ACC112 (cell line): ENCODE measurements at regions not wholly inside any gene's neighbourhood (a gene's known extent, or its start where the extent isn't known, plus 50 kb on each side); places are given as distances from the start of the nearest gene placed in this dataset.
"Not testable (repeated sequence)": the region's sequence is repeated elsewhere in the genome, so short reads cannot be mapped to it uniquely, and the experiment has no call there.

Experiments
- H2AFZ ChIP-seq: fragments of 200-600 bp; sonication (generic); one replicate; pipeline ENCODE4 v1.6.0; 2017; ENCODE audit warnings: antibody characterized with exemption, low read length; ENCODE audit not compliant: unreplicated experiment
- H3K27ac ChIP-seq: fragments of 200-600 bp; sonication (generic); 2 replicates; pipeline ENCODE4 v1.5.1; 2014; ENCODE audit warnings: low read depth, mild to moderate bottlenecking, antibody characterized with exemption, low read length, moderate library complexity
- H3K27me3 ChIP-seq: fragments of 200-600 bp; sonication (generic); 2 replicates; pipeline ENCODE4 v1.6.1; 2014; ENCODE audit warnings: mild to moderate bottlenecking, antibody characterized with exemption, low read length, moderate library complexity, mixed read lengths; ENCODE audit not compliant: insufficient read depth
- H3K36me3 ChIP-seq: fragments of 200-600 bp; sonication (generic); 2 replicates; pipeline ENCODE4 v1.6.1; 2016; ENCODE audit warnings: mild to moderate bottlenecking, antibody characterized with exemption, low read length, moderate library complexity, mixed read lengths; ENCODE audit not compliant: insufficient read depth
- H3K4me1 ChIP-seq: fragments of 200-600 bp; sonication (generic); one replicate; pipeline ENCODE4 v1.6.1; 2016; ENCODE audit warnings: low read length, mixed read lengths; ENCODE audit not compliant: insufficient read depth, unreplicated experiment, control insufficient read depth
- H3K4me3 ChIP-seq: fragments of 200-600 bp; sonication (generic); 2 replicates; pipeline ENCODE4 v1.5.1; 2014; ENCODE audit warnings: mild to moderate bottlenecking, low read depth, low read length
- H3K79me2 ChIP-seq: fragments of 200-600 bp; sonication (generic); one replicate; pipeline ENCODE4 v1.6.0; 2016; ENCODE audit warnings: low read length; ENCODE audit not compliant: control insufficient read depth, unreplicated experiment, insufficient read depth

- H3K36me3 ChIP-seq: no peaks in the 10 kb centered on the region
These were observed 790.1 kb upstream of the CNTN5 start for GRCh38 chr11:98230678-98231077.

GRCh38 chr11:98234698-98235097 is 786.1 kb upstream of the CNTN5 start:
- Histone ChIP-seq H3K79me2 (no peaks in the 10 kb centered on the region), H3K27ac (no peak overlapping the region), H3K27me3 (no peaks in the 10 kb centered on the region), H2AFZ (no peak overlapping the region), H3K36me3 (no peaks in the 10 kb centered on the region), H3K4me3 (no peak overlapping the region), H3K4me1 (no peaks in the 10 kb centered on the region)

More at GRCh38 chr11:98230678-98231077, 790.1 kb upstream of the CNTN5 start:
- H3K27me3 ChIP-seq: no peaks in the 10 kb centered on the region
- H2AFZ ChIP-seq: no peak overlapping the region
- no peaks in the 10 kb centered on the region for H3K4me1 ChIP-seq
- H3K27ac ChIP-seq: no peak overlapping the region
- no peak overlapping the region for H3K4me3 ChIP-seq
- H3K79me2 ChIP-seq: no peaks in the 10 kb centered on the region

- no peak overlapping the region for H3K27ac ChIP-seq
- no peak overlapping the region for H2AFZ ChIP-seq
- H3K36me3 ChIP-seq: no peaks in the 10 kb centered on the region
- no peak overlapping the region for H3K4me3 ChIP-seq
- no peaks in the 10 kb centered on the region for H3K27me3 ChIP-seq
- no peaks in the 10 kb centered on the region for H3K4me1 ChIP-seq
- H3K79me2 ChIP-seq: no peaks in the 10 kb centered on the region
These were observed 776.9 kb upstream of the CNTN5 start for GRCh38 chr11:98243897-98244296.

- H3K79me2 ChIP-seq: no peaks in the 10 kb centered on the region
- no peaks in the 10 kb centered on the region for H3K36me3 ChIP-seq
- H3K4me1 ChIP-seq: no peaks in the 10 kb centered on the region
- no peak overlapping the region for H3K27ac ChIP-seq
- H2AFZ ChIP-seq: no peak overlapping the region
- H3K4me3 ChIP-seq: no peak overlapping the region
- no peaks in the 10 kb centered on the region for H3K27me3 ChIP-seq
These were observed 759.8 kb upstream of the CNTN5 start for GRCh38 chr11:98260983-98261382.

GRCh38 chr11:98277251-98277912 is 743.4 kb upstream of the CNTN5 start:
- H3K4me1 ChIP-seq: no peaks in the 10 kb centered on the region
- H3K27ac ChIP-seq: no peak overlapping the region
- no peaks in the 10 kb centered on the region for H3K27me3 ChIP-seq

GRCh38 chr11:98289617-98290263 is 731.0 kb upstream of the CNTN5 start:
- Histone ChIP-seq H3K4me1 (no peaks in the 10 kb centered on the region), H3K27me3 (no peaks in the 10 kb centered on the region), H2AFZ (no peak overlapping the region), H3K36me3 (no peaks in the 10 kb centered on the region), H3K27ac (no peak overlapping the region), H3K79me2 (no peaks in the 10 kb centered on the region), H3K4me3 (no peak overlapping the region)

More at GRCh38 chr11:98277251-98277912, 743.4 kb upstream of the CNTN5 start:
- Histone ChIP-seq H3K79me2 (no peaks in the 10 kb centered on the region), H3K36me3 (no peaks in the 10 kb centered on the region), H3K4me3 (no peak overlapping the region), H2AFZ (no peak overlapping the region)

- Histone ChIP-seq H3K27me3 (no peaks in the 10 kb centered on the region), H3K27ac (no peak overlapping the region), H3K4me1 (no peaks in the 10 kb centered on the region), H2AFZ (no peak overlapping the region), H3K79me2 (no peaks in the 10 kb centered on the region), H3K4me3 (no peak overlapping the region), H3K36me3 (no peaks in the 10 kb centered on the region)
These were observed 724.5 kb upstream of the CNTN5 start for GRCh38 chr11:98296091-98296880.

- H3K79me2 ChIP-seq: no peaks in the 10 kb centered on the region
- H3K4me1 ChIP-seq: no peaks in the 10 kb centered on the region
- no peaks in the 10 kb centered on the region for H3K36me3 ChIP-seq
- no peak overlapping the region for H3K4me3 ChIP-seq
- H3K27ac ChIP-seq: no peak overlapping the region
- no peak overlapping the region for H2AFZ ChIP-seq
- H3K27me3 ChIP-seq: no peaks in the 10 kb centered on the region
These were observed 720.0 kb upstream of the CNTN5 start for GRCh38 chr11:98300719-98301118.

- Histone ChIP-seq H3K4me3 (no peak overlapping the region), H3K4me1 (no peaks in the 10 kb centered on the region), H3K27ac (no peak overlapping the region), H2AFZ (no peak overlapping the region), H3K27me3 (no peaks in the 10 kb centered on the region), H3K36me3 (no peaks in the 10 kb centered on the region), H3K79me2 (no peaks in the 10 kb centered on the region)
These were observed 712.8 kb upstream of the CNTN5 start for GRCh38 chr11:98307827-98308491.

GRCh38 chr11:98330306-98330705 is 690.4 kb upstream of the CNTN5 start:
- not testable (repeated sequence) for H3K4me3 ChIP-seq, H3K4me1 ChIP-seq, H2AFZ ChIP-seq, H3K27me3 ChIP-seq, H3K79me2 ChIP-seq, H3K27ac ChIP-seq, H3K36me3 ChIP-seq
